Activated CD4-positive, alpha-beta T cell treated with anti-CD3 and anti-CD28 coated beads, Interleukin-2, amount 50 U/mL, for 1 hour (primary cell): ENCODE measurements at regions not wholly inside any gene's neighbourhood (a gene's known extent, or its start where the extent isn't known, plus 50 kb on each side); places are given as distances from the start of the nearest gene placed in this dataset.
"Not testable (repeated sequence)": the region's sequence is repeated elsewhere in the genome, so short reads cannot be mapped to it uniquely, and the experiment has no call there.

Experiments used
- DNase-seq: peaks from one replicate; pipeline ENCODE4 v3.0.0-alpha.2; 2020

- DNase-seq: no peak
Measured at GRCh38 chr12:89831310-89832095, 122.9 kb upstream of the ATP2B1 start.

- no peak for DNase-seq
Measured at GRCh38 chr12:89829434-89829975, 120.9 kb upstream of the ATP2B1 start.

GRCh38 chr12:89828575-89828974 lies 119.9 kb upstream of the ATP2B1 start:
- DNase-seq: no peak

GRCh38 chr12:89827592-89827991 lies 119.0 kb upstream of the ATP2B1 start:
- no peak for DNase-seq

- no peak for DNase-seq
Measured at GRCh38 chr12:89826468-89826867, 117.8 kb upstream of the ATP2B1 start.

GRCh38 chr12:89825591-89826449 lies 117.2 kb upstream of the ATP2B1 start:
- no peak for DNase-seq

GRCh38 chr12:89824822-89825221 lies 116.2 kb upstream of the ATP2B1 start:
- DNase-seq: no peak

- not testable (repeated sequence) for DNase-seq
Measured at GRCh38 chr12:89822992-89823391, 114.4 kb upstream of the ATP2B1 start.

- no peak for DNase-seq
Measured at GRCh38 chr12:89821896-89822295, 113.3 kb upstream of the ATP2B1 start.

- no peak for DNase-seq
Measured at GRCh38 chr12:89817501-89818226, 109.0 kb upstream of the ATP2B1 start.

GRCh38 chr12:89815225-89815624 lies 106.6 kb upstream of the ATP2B1 start:
- no peak for DNase-seq

GRCh38 chr12:89803412-89803811 lies 94.8 kb upstream of the ATP2B1 start:
- DNase-seq: no peak

- no peak for DNase-seq
Measured at GRCh38 chr12:89801284-89801683, 92.6 kb upstream of the ATP2B1 start.

GRCh38 chr12:89800435-89800834 lies 91.8 kb upstream of the ATP2B1 start:
- DNase-seq: no peak

GRCh38 chr12:89799316-89799715 lies 90.7 kb upstream of the ATP2B1 start:
- DNase-seq: no peak

GRCh38 chr12:89797436-89797835 lies 88.8 kb upstream of the ATP2B1 start:
- no peak for DNase-seq

GRCh38 chr12:89796798-89797382 lies 88.3 kb upstream of the ATP2B1 start:
- DNase-seq: no peak

- no peak for DNase-seq
Measured at GRCh38 chr12:89793946-89794345, 85.3 kb upstream of the ATP2B1 start.

GRCh38 chr12:89791286-89791685 lies 82.6 kb upstream of the ATP2B1 start:
- no peak for DNase-seq

GRCh38 chr12:89789862-89790261 lies 81.2 kb upstream of the ATP2B1 start:
- no peak for DNase-seq

- DNase-seq: no peak
Measured at GRCh38 chr12:89787763-89788162, 79.1 kb upstream of the ATP2B1 start.

GRCh38 chr12:89786177-89786810 lies 77.7 kb upstream of the ATP2B1 start:
- no peak for DNase-seq
